OCI-LY7 (cell line): ENCODE measurements at regions not wholly inside any gene's neighbourhood (a gene's known extent, or its start where the extent isn't known, plus 50 kb on each side); places are given as distances from the start of the nearest gene placed in this dataset.

Experiments used
- BruUV-seq: library from RNA; stranded (reverse); fragments of 400-500 nt; replicated peaks from 2 replicates; lab custom pipeline; 2021; lab: Mats Ljungman, UMichigan
- CTCF ChIA-PET: fragments of 300-600 bp; sonication (Branson Sonifier 250); formaldehyde crosslinking; loops from one replicate; lab custom pipeline; 2022; ENCODE audit warnings: antibody characterized with exemption; ENCODE audit not compliant: unreplicated experiment; lab: Charles Lee
- POLR2A ChIA-PET: fragments of 300-600 bp; sonication (Branson Sonifier 250); formaldehyde crosslinking; loops from one replicate; lab custom pipeline; 2022; ENCODE audit warnings: antibody characterized with exemption; lab: Charles Lee
- DNase-seq: peaks from one replicate; pipeline ENCODE4 v3.0.0-alpha.2; 2015; ENCODE audit warnings: low spot score
- H2AFZ ChIP-seq: fragments of 200-600 bp; sonication (generic), shearing (Covaris generic); 2 replicates; pipeline ENCODE4 v1.6.1; 2014; ENCODE audit warnings: mild to moderate bottlenecking, antibody characterized with exemption, low read length, moderate library complexity
- H3K27ac ChIP-seq: fragments of 200-600 bp; sonication (generic); 2 replicates; pipeline ENCODE4 v1.5.1; 2014; ENCODE audit warnings: mixed run types, low read depth, mild to moderate bottlenecking, moderate library complexity, low read length, inconsistent platforms; ENCODE audit not compliant: poor library complexity, severe bottlenecking
- H3K36me3 ChIP-seq: fragments of 200-600 bp; sonication (generic); 2 replicates; pipeline ENCODE4 v1.6.1; 2014; ENCODE audit warnings: mild to moderate bottlenecking, antibody characterized with exemption, low read length, moderate library complexity, mixed read lengths; ENCODE audit not compliant: insufficient read depth
- H3K4me1 ChIP-seq: fragments of 200-600 bp; sonication (generic); 2 replicates; pipeline ENCODE4 v1.5.1; 2014; ENCODE audit warnings: mild to moderate bottlenecking, low read length; ENCODE audit not compliant: insufficient read depth, poor library complexity, severe bottlenecking
- H3K4me2 ChIP-seq: fragments of 200-600 bp; sonication (generic); 2 replicates; pipeline ENCODE4 v1.6.1; 2014; ENCODE audit warnings: mild to moderate bottlenecking, low read length
- H3K4me3 ChIP-seq: fragments of 200-600 bp; sonication (generic); 2 replicates; pipeline ENCODE4 v1.5.1; 2014; ENCODE audit warnings: mild to moderate bottlenecking, low read depth, low read length; ENCODE audit not compliant: poor library complexity, severe bottlenecking
- H3K79me2 ChIP-seq: fragments of 200-600 bp; sonication (generic); 2 replicates; pipeline ENCODE4 v1.6.1; 2016; ENCODE audit warnings: low read depth, mild to moderate bottlenecking, low read length, moderate library complexity, mixed read lengths; ENCODE audit not compliant: insufficient read depth
- H3K9me2 ChIP-seq: fragments of 200-600 bp; sonication (generic); 2 replicates; pipeline ENCODE4 v1.6.1; 2016; ENCODE audit warnings: mild to moderate bottlenecking, low read length, mixed read lengths; ENCODE audit not compliant: insufficient read depth
- H3K9me3 ChIP-seq: fragments of 200-600 bp; sonication (generic); 2 replicates; pipeline ENCODE4 v1.6.1; 2014; ENCODE audit warnings: mild to moderate bottlenecking, mixed run types, low read length, mixed read lengths
- H4K20me1 ChIP-seq: fragments of 200-600 bp; sonication (generic); 2 replicates; pipeline ENCODE4 v1.6.1; 2014; ENCODE audit warnings: mild to moderate bottlenecking, antibody characterized with exemption, low read length, moderate library complexity, mixed read lengths; ENCODE audit not compliant: insufficient read depth
- EZH2phosphoT487 ChIP-seq: fragments of 200-600 bp; sonication (generic); IDR thresholded peaks from 2 replicates; pipeline ENCODE4 v1.6.1; 2018; ENCODE audit warnings: low read depth, borderline replicate concordance, mild to moderate bottlenecking, mixed run types, antibody characterized with exemption, low read length, moderate library complexity, mixed read lengths
- intact Hi-C: fragments of 100-400 bp; cut with micrococcal nuclease; formaldehyde crosslinking; loops from one replicate; pipeline ENCODE4 v1.10.0; 2022; ENCODE audit not compliant: unreplicated experiment
- TF ChIP-seq, protein P1 (sequence below): fragments of 200-600 bp; sonication (generic); conservative IDR thresholded peaks from 2 replicates; pipeline ENCODE4 v1.5.1; 2014; ENCODE audit warnings: mild to moderate bottlenecking, antibody characterized with exemption, low read length, moderate library complexity, mixed read lengths

DNA sequence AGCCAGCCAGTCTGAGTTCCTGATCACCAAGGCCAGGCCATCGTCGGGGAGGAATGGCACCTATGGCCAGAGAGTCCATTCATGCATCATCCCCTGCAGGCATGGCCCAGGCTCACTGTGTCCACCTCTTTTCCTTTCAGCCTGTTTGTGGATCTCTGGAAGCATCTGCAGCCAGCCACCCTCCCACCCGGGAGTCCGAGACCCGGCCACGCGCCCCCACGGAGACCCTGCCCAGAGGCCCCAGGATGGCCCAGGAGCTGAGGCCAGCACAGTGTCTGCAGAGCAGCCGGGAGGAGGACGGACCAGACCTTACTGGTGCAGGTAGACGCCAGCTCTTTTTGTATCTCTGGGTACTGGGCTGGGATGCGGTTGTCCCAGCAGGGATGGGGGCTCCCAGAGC lies 245.1 kb upstream of the CIBAR2 start:
- CTCF ChIA-PET: no interaction called here

DNA sequence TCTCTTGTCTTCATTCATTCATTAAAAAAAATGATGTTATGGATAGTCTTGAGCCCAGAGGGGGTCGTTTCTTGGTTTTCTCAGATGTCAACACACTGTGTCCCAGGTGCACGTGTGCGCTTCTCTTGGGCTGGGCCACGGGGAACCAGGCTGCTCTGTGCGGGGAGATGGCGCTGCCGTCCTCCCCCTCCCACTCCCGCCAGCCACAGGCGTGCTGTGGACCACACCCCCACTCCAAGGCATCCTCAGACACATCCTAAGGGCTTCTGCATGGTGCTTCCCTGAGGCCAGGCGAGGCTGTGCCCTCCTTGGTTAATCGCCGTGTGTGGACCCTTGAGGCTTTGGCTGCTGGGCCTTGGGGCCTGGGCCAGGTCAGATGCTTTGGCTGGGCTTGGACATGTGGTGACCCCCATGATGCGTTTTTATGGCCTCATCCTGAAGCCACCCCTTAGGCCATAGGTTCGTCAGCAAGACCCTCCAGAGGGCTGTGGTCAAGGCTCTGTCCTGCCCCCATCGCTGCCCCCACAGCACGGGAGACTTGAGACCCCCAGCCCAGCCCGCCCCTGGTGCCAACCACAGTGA lies 245.7 kb upstream of the CIBAR2 start:
- ChIA-PET CTCF (no interaction called here), POLR2A (interaction anchor here (1.1 kb wide), 1 partner anchor 10 kb away, joined by 3 read pairs; no protein-coding TSS in a partner anchor)
- no peak overlapping the region for H3K4me2 ChIP-seq
- no peaks in the 10 kb centered on the region for H3K36me3 ChIP-seq
- DNase-seq: no peak
- BruUV-seq: no TSS peak
- no peak overlapping the region for H2AFZ ChIP-seq
- intact Hi-C loops: no loop called here
- peaks cover 12% of the 10 kb centered on the region for H3K4me1 ChIP-seq
- no peaks in the 10 kb centered on the region for H3K9me2 ChIP-seq
- TF ChIP-seq, protein P1, sequence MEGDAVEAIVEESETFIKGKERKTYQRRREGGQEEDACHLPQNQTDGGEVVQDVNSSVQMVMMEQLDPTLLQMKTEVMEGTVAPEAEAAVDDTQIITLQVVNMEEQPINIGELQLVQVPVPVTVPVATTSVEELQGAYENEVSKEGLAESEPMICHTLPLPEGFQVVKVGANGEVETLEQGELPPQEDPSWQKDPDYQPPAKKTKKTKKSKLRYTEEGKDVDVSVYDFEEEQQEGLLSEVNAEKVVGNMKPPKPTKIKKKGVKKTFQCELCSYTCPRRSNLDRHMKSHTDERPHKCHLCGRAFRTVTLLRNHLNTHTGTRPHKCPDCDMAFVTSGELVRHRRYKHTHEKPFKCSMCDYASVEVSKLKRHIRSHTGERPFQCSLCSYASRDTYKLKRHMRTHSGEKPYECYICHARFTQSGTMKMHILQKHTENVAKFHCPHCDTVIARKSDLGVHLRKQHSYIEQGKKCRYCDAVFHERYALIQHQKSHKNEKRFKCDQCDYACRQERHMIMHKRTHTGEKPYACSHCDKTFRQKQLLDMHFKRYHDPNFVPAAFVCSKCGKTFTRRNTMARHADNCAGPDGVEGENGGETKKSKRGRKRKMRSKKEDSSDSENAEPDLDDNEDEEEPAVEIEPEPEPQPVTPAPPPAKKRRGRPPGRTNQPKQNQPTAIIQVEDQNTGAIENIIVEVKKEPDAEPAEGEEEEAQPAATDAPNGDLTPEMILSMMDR: no peak
- no peak for TF ChIP-seq EZH2phosphoT487
- H3K79me2 ChIP-seq: no peaks in the 10 kb centered on the region
- H4K20me1 ChIP-seq: no peaks in the 10 kb centered on the region
- H3K9me3 ChIP-seq: no peaks in the 10 kb centered on the region
- H3K4me3 ChIP-seq: no peak overlapping the region
- H3K27ac ChIP-seq: no peak overlapping the region

More for the DNA sequence above, 245.1 kb upstream of the CIBAR2 start:
- H3K9me2 ChIP-seq: no peaks in the 10 kb centered on the region
- no peak for DNase-seq
- intact Hi-C loops: no loop called here
- no peak overlapping the region for H2AFZ ChIP-seq
- H3K4me2 ChIP-seq: no peak overlapping the region
- H3K79me2 ChIP-seq: no peaks in the 10 kb centered on the region
- H3K27ac ChIP-seq: no peak overlapping the region
- POLR2A ChIA-PET: no interaction called here
- no TSS peak for BruUV-seq
- H4K20me1 ChIP-seq: no peaks in the 10 kb centered on the region
- H3K4me1 ChIP-seq: peaks cover 12% of the 10 kb centered on the region
- no peaks in the 10 kb centered on the region for H3K36me3 ChIP-seq
- H3K4me3 ChIP-seq: no peak overlapping the region
- no peaks in the 10 kb centered on the region for H3K9me3 ChIP-seq
- TF ChIP-seq, protein P1: no peak
- no peak for TF ChIP-seq EZH2phosphoT487

DNA sequence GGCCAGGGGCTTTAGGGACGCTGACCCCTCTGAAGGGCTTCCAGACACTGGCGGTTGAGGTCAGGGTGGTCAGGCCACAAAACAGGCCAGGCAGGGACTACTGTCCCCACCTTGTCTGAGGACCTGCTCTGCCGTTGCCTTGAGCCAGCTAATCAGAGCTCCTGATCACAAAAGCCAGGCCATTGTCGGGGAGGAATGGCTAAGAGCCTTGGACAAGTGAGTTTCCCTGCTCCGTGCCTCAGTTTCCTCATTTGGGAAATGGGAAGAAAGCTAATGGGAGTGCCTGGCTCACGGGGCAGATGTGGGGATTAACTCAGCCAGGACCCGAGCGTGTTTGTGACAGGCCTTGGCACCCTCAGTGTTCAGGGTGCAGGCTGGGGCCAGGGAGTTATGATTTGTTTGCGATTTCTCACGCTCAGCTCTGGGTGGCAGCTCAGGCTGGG lies 246.5 kb upstream of the CIBAR2 start:
- no peak for TF ChIP-seq EZH2phosphoT487
- TF ChIP-seq, protein P1: no peak
- H4K20me1 ChIP-seq: no peaks in the 10 kb centered on the region
- no peak overlapping the region for H2AFZ ChIP-seq
- H3K4me1 ChIP-seq: peaks cover 12% of the 10 kb centered on the region
- H3K9me3 ChIP-seq: no peaks in the 10 kb centered on the region
- no peak overlapping the region for H3K4me2 ChIP-seq
- H3K4me3 ChIP-seq: no peak overlapping the region
- DNase-seq: no peak
- H3K27ac ChIP-seq: no peak overlapping the region
- no peaks in the 10 kb centered on the region for H3K36me3 ChIP-seq
- POLR2A ChIA-PET: interaction anchor here (0.6 to 1.1 kb wide), 2 partner anchors 11 to 70 kb away, joined by 3 read pairs; no protein-coding TSS in a partner anchor
- intact Hi-C loops: no loop called here
- CTCF ChIA-PET: no interaction called here
- no peaks in the 10 kb centered on the region for H3K9me2 ChIP-seq
- no peaks in the 10 kb centered on the region for H3K79me2 ChIP-seq
- no TSS peak for BruUV-seq
